Keratinocyte (primary cell): ENCODE measurements at regions not wholly inside any gene's neighbourhood (a gene's known extent, or its start where the extent isn't known, plus 50 kb on each side); places are given as distances from the start of the nearest gene placed in this dataset.

Source experiments
- CTCF ChIP-seq, 3 experiments: IDR thresholded peaks in 1 of 3; conservative IDR thresholded peaks in 1 of 3; optimal IDR thresholded peaks in 1 of 3; 2 replicates in 2 of 3; 3 replicates in 1 of 3; pipeline versions ENCODE3 to v1.5.1; 2011; ENCODE audit warnings: low read length in 3 of 3, mild to moderate bottlenecking in 3 of 3, moderate library complexity in 2 of 3, control low read depth in 1 of 3, inconsistent platforms in 1 of 3; ENCODE audit not compliant: insufficient read depth in 2 of 3; ENCODE audit errors: extremely low read depth in 1 of 3
- EZH2 ChIP-seq: IDR thresholded peaks from one replicate; pipeline ENCODE4 v1.6.1; 2012; ENCODE audit warnings: inconsistent platforms, mild to moderate bottlenecking, low read length, moderate library complexity

GRCh38 chr5:169413416-169413815 lies 112.5 kb upstream of the SLIT3 start:
- TF ChIP-seq CTCF (optimal IDR thresholded peaks at IDR 0.05 in 1 of 3, IDR thresholded peaks at IDR 0.05 in 1 of 3, conservative IDR thresholded peaks at IDR 0.05 in 1 of 3; ENCODE audit: extremely low read depth in 1 of 3, insufficient read depth in 2 of 3, low read length in 3 of 3) (no peak), EZH2 (no peak)
